Breast epithelium (tissue), 4 donors: ENCODE measurements at regions not wholly inside any gene's neighbourhood (a gene's known extent, or its start where the extent isn't known, plus 50 kb on each side); places are given as distances from the start of the nearest gene placed in this dataset.

Experiments
- DNase-seq, 2 donors: peaks; one replicate each; pipeline ENCODE4 v3.0.0-alpha.2; 2019; ENCODE audit warnings: low spot score in 2 of 2
- H3K27ac ChIP-seq, 2 donors: fragments of 200-600 bp; sonication (generic) in 1 of 2; one replicate each; pipeline ENCODE4 v1.5.1; 2016 to 2019; ENCODE audit warnings: mild to moderate bottlenecking in 1 of 2
- H3K27me3 ChIP-seq, 2 donors: fragments of 200-600 bp; sonication (generic) in 1 of 2; one replicate each; pipeline versions ENCODE4 v1.5.1 to v1.6.0; 2017 to 2019; ENCODE audit warnings: control low read depth in 1 of 2, mild to moderate bottlenecking in 1 of 2
- H3K36me3 ChIP-seq: fragments of 200-600 bp; one replicate; pipeline ENCODE4 v1.5.1; 2019
- H3K4me1 ChIP-seq, 2 donors: fragments of 200-600 bp; sonication (generic); one replicate each; pipeline ENCODE4 v1.5.1; 2016 to 2019; ENCODE audit warnings: control low read depth in 1 of 2
- H3K4me3 ChIP-seq, 3 donors: fragments of 200-600 bp; sonication (generic); 1 replicate in 2 of 3; 2 replicates in 1 of 3; pipeline ENCODE4 v1.5.1; 2016 to 2019; ENCODE audit warnings: mild to moderate bottlenecking in 3 of 3, moderate library complexity in 2 of 3
- H3K9me3 ChIP-seq, 2 donors: fragments of 200-600 bp; sonication (generic) in 1 of 2; one replicate each; pipeline ENCODE4 v1.5.1; 2016 to 2019; ENCODE audit warnings: control low read depth in 1 of 2
- CTCF ChIP-seq, 3 donors: fragments of 450-650 bp; IDR thresholded peaks; one replicate each; pipeline ENCODE4 v1.5.1; 2016 to 2017; ENCODE audit warnings: antibody characterized with exemption in 3 of 3, mild to moderate bottlenecking in 3 of 3, moderate library complexity in 3 of 3
- POLR2A ChIP-seq: fragments of 450-650 bp; IDR thresholded peaks from one replicate; pipeline ENCODE4 v1.6.1; 2016; ENCODE audit warnings: antibody characterized with exemption, mild to moderate bottlenecking, moderate library complexity
- POLR2AphosphoS5 ChIP-seq, 3 donors: sonication (generic); formaldehyde crosslinking; IDR thresholded peaks; one replicate each; pipeline ENCODE4 v1.6.1; 2017; ENCODE audit warnings: antibody characterized with exemption in 3 of 3
- intact Hi-C: fragments of 100-400 bp; cut with DNase I; formaldehyde crosslinking; loops from one replicate; pipeline ENCODE4 v1.15.1; 2023; ENCODE audit warnings: low total_unique reads

- peak overlapping the region; percentile 73 to 75 for H3K27ac ChIP-seq
- no peaks in the 10 kb centered on the region for H3K9me3 ChIP-seq
- no peaks in the 10 kb centered on the region for H3K27me3 ChIP-seq
- H3K36me3 ChIP-seq = no peaks in the 10 kb centered on the region
- intact Hi-C loops = no loop called here
- H3K4me1 ChIP-seq = no peaks in the 10 kb centered on the region
- TF ChIP-seq POLR2AphosphoS5 (IDR thresholded peaks at IDR 0.05) = peak in 1 of 3 donors; percentile 46
- no peak for TF ChIP-seq POLR2A
- DNase-seq = peak in 1 of 2 donors; percentile 57
- H3K4me3 ChIP-seq = no peak overlapping the region
Measured at GRCh38 chr2:19711470-19712372, 190.1 kb downstream of the TTC32 start.

- TF ChIP-seq CTCF (IDR thresholded peaks at IDR 0.05) = no peak
- no peaks in the 10 kb centered on the region for H3K36me3 ChIP-seq
- no peak for DNase-seq
- no peaks in the 10 kb centered on the region for H3K4me1 ChIP-seq
- H3K27ac ChIP-seq = no peak overlapping the region
- intact Hi-C loops = no loop called here
- H3K9me3 ChIP-seq = no peaks in the 10 kb centered on the region
- H3K4me3 ChIP-seq = no peak overlapping the region
- no peaks in the 10 kb centered on the region for H3K27me3 ChIP-seq
Measured at GRCh38 chr2:19710230-19710629, 191.6 kb downstream of the TTC32 start.

GRCh38 chr2:19709553-19709952 lies 192.2 kb downstream of the TTC32 start:
- H3K27me3 ChIP-seq = no peaks in the 10 kb centered on the region
- intact Hi-C loops = no loop called here
- no peaks in the 10 kb centered on the region for H3K9me3 ChIP-seq
- H3K4me3 ChIP-seq = no peak overlapping the region
- no peak for DNase-seq
- H3K27ac ChIP-seq = no peak overlapping the region
- no peaks in the 10 kb centered on the region for H3K36me3 ChIP-seq
- TF ChIP-seq POLR2A (no peak), POLR2AphosphoS5 (IDR thresholded peaks at IDR 0.05) (no peak), CTCF (IDR thresholded peaks at IDR 0.05) (no peak)
- H3K4me1 ChIP-seq = no peaks in the 10 kb centered on the region

GRCh38 chr2:19708776-19709175 lies 193.0 kb downstream of the TTC32 start:
- H3K9me3 ChIP-seq = no peaks in the 10 kb centered on the region
- TF ChIP-seq CTCF (IDR thresholded peaks at IDR 0.05) (no peak), POLR2AphosphoS5 (IDR thresholded peaks at IDR 0.05) (no peak), POLR2A (no peak)
- no peak overlapping the region for H3K4me3 ChIP-seq
- no peak for DNase-seq
- no peaks in the 10 kb centered on the region for H3K36me3 ChIP-seq
- no peaks in the 10 kb centered on the region for H3K27me3 ChIP-seq
- H3K4me1 ChIP-seq = no peaks in the 10 kb centered on the region
- H3K27ac ChIP-seq = no peak overlapping the region
- intact Hi-C loops = no loop called here

GRCh38 chr2:19706332-19706731 lies 195.5 kb downstream of the TTC32 start:
- H3K9me3 ChIP-seq = no peaks in the 10 kb centered on the region
- no peak for DNase-seq
- H3K27me3 ChIP-seq = no peaks in the 10 kb centered on the region
- H3K4me3 ChIP-seq = no peak overlapping the region
- intact Hi-C loops = no loop called here
- no peaks in the 10 kb centered on the region for H3K36me3 ChIP-seq
- no peak for TF ChIP-seq CTCF (IDR thresholded peaks at IDR 0.05)
- no peak for TF ChIP-seq POLR2A
- TF ChIP-seq POLR2AphosphoS5 (IDR thresholded peaks at IDR 0.05) = no peak
- H3K4me1 ChIP-seq = no peaks in the 10 kb centered on the region
- no peak overlapping the region for H3K27ac ChIP-seq
